ENCODE measurements at regions not wholly inside any gene's neighbourhood (a gene's known extent, or its start where the extent isn't known, plus 50 kb on each side); places are given as distances from the start of the nearest gene placed in this dataset.

- H3K9ac ChIP-seq (ENCODE audit: insufficient read length) = no peak overlapping the region
- DNase-seq (ENCODE audit: low read depth, low spot score) = no peak
- TF ChIP-seq POLR2AphosphoS5 (IDR thresholded peaks at IDR 0.05; ENCODE audit: borderline replicate concordance, low read depth, low read length) (no peak), FOXP2 (optimal IDR thresholded peaks at IDR 0.05; ENCODE audit: control extremely low read depth, extremely low read length, insufficient read depth) (no peak), EZH2 (IDR thresholded peaks at IDR 0.05) (no peak)
These were observed 230.9 kb downstream of the CHRM3 start for GRCh38 chr1:239617259-239617658.

GRCh38 chr1:239617731-239618130 lies 231.4 kb downstream of the CHRM3 start:
- H3K9ac ChIP-seq (ENCODE audit: insufficient read length) = no peak overlapping the region
- H3K9me3 ChIP-seq (ENCODE audit: low read depth, low read length) = no peaks in the 10 kb centered on the region
- DNase-seq (ENCODE audit: low read depth, low spot score) = no peak
- H3K4me3 ChIP-seq = no peak overlapping the region
- no peaks in the 10 kb centered on the region for H3K36me3 ChIP-seq (ENCODE audit: insufficient read depth, low read length)
- TF ChIP-seq EZH2 (IDR thresholded peaks at IDR 0.05) = no peak
- no peak for TF ChIP-seq FOXP2 (optimal IDR thresholded peaks at IDR 0.05; ENCODE audit: control extremely low read depth, extremely low read length, insufficient read depth)
- TF ChIP-seq POLR2AphosphoS5 (IDR thresholded peaks at IDR 0.05; ENCODE audit: borderline replicate concordance, low read depth, low read length) = no peak
- no peak overlapping the region for H3K27ac ChIP-seq

More at GRCh38 chr1:239617259-239617658, 230.9 kb downstream of the CHRM3 start:
- H3K4me3 ChIP-seq = no peak overlapping the region
- no peaks in the 10 kb centered on the region for H3K36me3 ChIP-seq (ENCODE audit: insufficient read depth, low read length)
- H3K27ac ChIP-seq = no peak overlapping the region
- H3K9me3 ChIP-seq (ENCODE audit: low read depth, low read length) = no peaks in the 10 kb centered on the region

GRCh38 chr1:239619190-239619589 lies 232.8 kb downstream of the CHRM3 start:
- DNase-seq (ENCODE audit: low read depth, low spot score) = no peak
- Histone ChIP-seq H3K4me3 (no peak overlapping the region), H3K9ac (ENCODE audit: insufficient read length) (no peak overlapping the region), H3K27ac (no peak overlapping the region), H3K36me3 (ENCODE audit: insufficient read depth, low read length) (no peaks in the 10 kb centered on the region), H3K9me3 (ENCODE audit: low read depth, low read length) (no peaks in the 10 kb centered on the region)
- TF ChIP-seq FOXP2 (optimal IDR thresholded peaks at IDR 0.05; ENCODE audit: control extremely low read depth, extremely low read length, insufficient read depth) (no peak), POLR2AphosphoS5 (IDR thresholded peaks at IDR 0.05; ENCODE audit: borderline replicate concordance, low read depth, low read length) (no peak), EZH2 (IDR thresholded peaks at IDR 0.05) (no peak)

GRCh38 chr1:239630767-239631166 lies 244.4 kb downstream of the CHRM3 start:
- no peaks in the 10 kb centered on the region for H3K9me3 ChIP-seq (ENCODE audit: low read depth, low read length)
- no peak for DNase-seq (ENCODE audit: low read depth, low spot score)
- H3K36me3 ChIP-seq (ENCODE audit: insufficient read depth, low read length) = no peaks in the 10 kb centered on the region
- H3K27ac ChIP-seq = no peak overlapping the region
- no peak overlapping the region for H3K4me3 ChIP-seq
- TF ChIP-seq FOXP2 (optimal IDR thresholded peaks at IDR 0.05; ENCODE audit: control extremely low read depth, extremely low read length, insufficient read depth) = no peak
- no peak for TF ChIP-seq POLR2AphosphoS5 (IDR thresholded peaks at IDR 0.05; ENCODE audit: borderline replicate concordance, low read depth, low read length)
- TF ChIP-seq EZH2 (IDR thresholded peaks at IDR 0.05) = no peak
- H3K9ac ChIP-seq (ENCODE audit: insufficient read length) = no peak overlapping the region

DNA sequence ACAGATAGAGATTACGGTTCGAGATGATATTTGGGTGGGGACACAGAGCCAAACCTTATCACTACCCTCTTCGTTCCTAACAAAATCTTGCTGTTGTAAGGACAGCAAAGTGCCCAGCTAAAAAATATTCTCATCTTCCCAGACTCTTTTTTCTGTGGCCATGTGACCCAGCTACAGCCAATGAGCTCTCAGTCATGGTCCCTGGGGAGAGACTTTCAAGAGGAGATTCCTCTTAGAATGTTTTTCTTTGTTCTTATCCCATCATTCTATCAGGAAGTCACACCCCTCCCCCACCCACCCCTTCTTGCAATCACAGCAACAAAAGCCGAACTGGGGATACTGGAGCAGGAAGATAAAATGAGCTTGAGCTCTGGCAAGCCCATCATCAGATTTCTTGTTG lies 247.1 kb downstream of the CHRM3 start:
- Histone ChIP-seq H3K27ac (no peak overlapping the region), H3K36me3 (ENCODE audit: insufficient read depth, low read length) (no peaks in the 10 kb centered on the region), H3K9me3 (ENCODE audit: low read depth, low read length) (no peaks in the 10 kb centered on the region), H3K9ac (ENCODE audit: insufficient read length) (no peak overlapping the region), H3K4me3 (no peak overlapping the region)
- TF ChIP-seq FOXP2 (optimal IDR thresholded peaks at IDR 0.05; ENCODE audit: control extremely low read depth, extremely low read length, insufficient read depth) (no peak), POLR2AphosphoS5 (IDR thresholded peaks at IDR 0.05; ENCODE audit: borderline replicate concordance, low read depth, low read length) (no peak), EZH2 (IDR thresholded peaks at IDR 0.05) (no peak)
- no peak for DNase-seq (ENCODE audit: low read depth, low spot score)

DNA sequence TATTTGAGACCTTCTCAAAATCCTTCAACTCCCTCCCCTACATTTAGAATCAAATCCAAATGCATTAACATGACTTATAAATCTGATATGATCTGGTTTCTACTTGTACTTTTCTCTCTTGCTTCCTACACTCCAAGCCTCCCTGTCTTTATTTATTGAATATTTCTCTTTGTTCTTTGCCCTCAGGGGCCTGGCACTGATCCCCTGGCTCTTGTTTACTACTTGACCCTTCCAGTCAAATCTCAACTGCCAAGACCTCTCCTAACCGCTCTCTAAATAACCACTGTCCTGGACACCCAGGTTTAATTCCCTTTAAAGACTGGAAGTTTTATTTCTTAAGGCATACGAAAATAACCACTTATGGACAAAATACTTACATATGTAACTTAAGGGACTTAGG lies 248.9 kb downstream of the CHRM3 start:
- no peak for DNase-seq (ENCODE audit: low read depth, low spot score)
- no peak for TF ChIP-seq POLR2AphosphoS5 (IDR thresholded peaks at IDR 0.05; ENCODE audit: borderline replicate concordance, low read depth, low read length)
- TF ChIP-seq EZH2 (IDR thresholded peaks at IDR 0.05) = no peak
- TF ChIP-seq FOXP2 (optimal IDR thresholded peaks at IDR 0.05; ENCODE audit: control extremely low read depth, extremely low read length, insufficient read depth) = no peak
- H3K27ac ChIP-seq = no peak overlapping the region

DNA sequence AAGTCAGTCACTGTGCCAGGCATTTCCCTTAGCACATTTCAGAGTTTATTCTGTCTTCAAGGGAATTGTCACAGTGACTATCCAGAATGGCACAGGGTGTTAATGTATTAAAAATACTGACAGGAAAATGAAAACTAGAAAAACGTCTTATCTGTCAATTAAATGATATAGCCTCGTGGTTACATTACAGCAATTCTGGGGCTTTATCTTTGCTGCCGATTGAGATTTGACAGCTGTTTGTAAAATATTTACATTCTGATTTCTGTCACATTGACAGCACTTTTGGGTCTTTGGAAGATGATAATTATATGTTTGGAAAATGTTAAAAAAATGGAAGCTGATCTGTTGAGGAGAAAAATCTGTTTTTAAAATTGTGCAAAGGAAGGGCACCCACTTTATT lies 250.0 kb downstream of the CHRM3 start:
- Histone ChIP-seq H3K36me3 (ENCODE audit: insufficient read depth, low read length) (no peaks in the 10 kb centered on the region), H3K9me3 (ENCODE audit: low read depth, low read length) (no peaks in the 10 kb centered on the region), H3K4me3 (no peak overlapping the region), H3K27ac (no peak overlapping the region), H3K9ac (ENCODE audit: insufficient read length) (no peak overlapping the region)
- no peak for DNase-seq (ENCODE audit: low read depth, low spot score)
- no peak for TF ChIP-seq FOXP2 (optimal IDR thresholded peaks at IDR 0.05; ENCODE audit: control extremely low read depth, extremely low read length, insufficient read depth)
- TF ChIP-seq POLR2AphosphoS5 (IDR thresholded peaks at IDR 0.05; ENCODE audit: borderline replicate concordance, low read depth, low read length) = no peak
- TF ChIP-seq EZH2 (IDR thresholded peaks at IDR 0.05) = no peak

More for the DNA sequence above, 248.9 kb downstream of the CHRM3 start:
- Histone ChIP-seq H3K9ac (ENCODE audit: insufficient read length) (no peak overlapping the region), H3K9me3 (ENCODE audit: low read depth, low read length) (no peaks in the 10 kb centered on the region), H3K4me3 (no peak overlapping the region), H3K36me3 (ENCODE audit: insufficient read depth, low read length) (no peaks in the 10 kb centered on the region)

DNA sequence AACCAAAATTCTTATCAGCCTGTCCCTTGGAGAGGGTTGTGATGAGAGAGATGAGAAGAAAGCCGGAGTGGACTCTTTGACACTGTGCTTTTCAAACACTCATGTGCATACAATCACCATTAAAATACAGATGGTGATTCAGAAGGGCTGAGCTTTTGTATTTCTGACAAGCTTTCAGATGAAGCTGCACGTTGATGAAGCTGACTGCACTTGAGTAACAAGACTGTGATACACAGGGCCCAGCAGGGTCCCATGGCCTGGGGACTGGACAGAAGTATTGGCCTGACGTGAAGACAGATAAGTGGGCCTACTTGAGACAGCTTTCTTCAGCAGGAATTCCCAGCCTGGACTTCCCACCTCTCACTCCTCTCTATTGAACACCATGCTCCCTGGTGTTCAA lies 258.2 kb downstream of the CHRM3 start:
- Histone ChIP-seq H3K4me3 (no peak overlapping the region), H3K36me3 (ENCODE audit: insufficient read depth, low read length) (no peaks in the 10 kb centered on the region), H3K9me3 (ENCODE audit: low read depth, low read length) (no peaks in the 10 kb centered on the region), H3K27ac (no peak overlapping the region), H3K9ac (ENCODE audit: insufficient read length) (no peak overlapping the region)
- TF ChIP-seq FOXP2 (optimal IDR thresholded peaks at IDR 0.05; ENCODE audit: control extremely low read depth, extremely low read length, insufficient read depth) (no peak), EZH2 (IDR thresholded peaks at IDR 0.05) (no peak), POLR2AphosphoS5 (IDR thresholded peaks at IDR 0.05; ENCODE audit: borderline replicate concordance, low read depth, low read length) (no peak)
- no peak for DNase-seq (ENCODE audit: low read depth, low spot score)

GRCh38 chr1:239647045-239647444 lies 260.7 kb downstream of the CHRM3 start:
- Histone ChIP-seq H3K36me3 (ENCODE audit: insufficient read depth, low read length) (no peaks in the 10 kb centered on the region), H3K9me3 (ENCODE audit: low read depth, low read length) (no peaks in the 10 kb centered on the region), H3K27ac (no peak overlapping the region), H3K4me3 (no peak overlapping the region), H3K9ac (ENCODE audit: insufficient read length) (no peak overlapping the region)
- DNase-seq (ENCODE audit: low read depth, low spot score) = no peak
- TF ChIP-seq EZH2 (IDR thresholded peaks at IDR 0.05) (no peak), FOXP2 (optimal IDR thresholded peaks at IDR 0.05; ENCODE audit: control extremely low read depth, extremely low read length, insufficient read depth) (no peak), POLR2AphosphoS5 (IDR thresholded peaks at IDR 0.05; ENCODE audit: borderline replicate concordance, low read depth, low read length) (no peak)

Data from SK-N-MC (cell line).